ELF-1 (cell line): ENCODE measurements at regions not wholly inside any gene's neighbourhood (a gene's known extent, or its start where the extent isn't known, plus 50 kb on each side); places are given as distances from the start of the nearest gene placed in this dataset.
A peak's percentile ranks its signal among the peaks of the same experiment; 100 is the strongest.
"Not testable (repeated sequence)": the region's sequence is repeated elsewhere in the genome, so short reads cannot be mapped to it uniquely, and the experiment has no call there.

Experiments used
- DNase-seq: peaks from one replicate; pipeline ENCODE4 v3.0.0-alpha.2; 2016; ENCODE audit warnings: low read depth, low spot score

GRCh38 chr4:126661194-126661593 lies 971.6 kb upstream of the INTU start:
- no peak for DNase-seq

GRCh38 chr4:126664839-126665238 lies 967.9 kb upstream of the INTU start:
- DNase-seq, result no peak

- not testable (repeated sequence) for DNase-seq
These were observed 962.7 kb upstream of the INTU start for GRCh38 chr4:126670038-126670437.

GRCh38 chr4:126678618-126679017 lies 954.1 kb upstream of the INTU start:
- DNase-seq, result no peak

- DNase-seq, result no peak
These were observed 953.5 kb upstream of the INTU start for GRCh38 chr4:126679303-126679702.

GRCh38 chr4:126682250-126682649 lies 950.5 kb upstream of the INTU start:
- no peak for DNase-seq

- no peak for DNase-seq
These were observed 946.3 kb upstream of the INTU start for GRCh38 chr4:126686491-126686890.

GRCh38 chr4:126687655-126688358 lies 945.0 kb upstream of the INTU start:
- DNase-seq, result no peak

- DNase-seq, result no peak
These were observed 941.0 kb upstream of the INTU start for GRCh38 chr4:126691797-126692196.

- DNase-seq, result no peak
These were observed 935.0 kb upstream of the INTU start for GRCh38 chr4:126697748-126698147.

GRCh38 chr4:126698224-126698623 lies 934.5 kb upstream of the INTU start:
- no peak for DNase-seq

GRCh38 chr4:126701756-126702155 lies 931.0 kb upstream of the INTU start:
- no peak for DNase-seq

GRCh38 chr4:126702747-126703146 lies 930.0 kb upstream of the INTU start:
- DNase-seq, result no peak

GRCh38 chr4:126705266-126705665 lies 927.5 kb upstream of the INTU start:
- no peak for DNase-seq

GRCh38 chr4:126708716-126709115 lies 924.0 kb upstream of the INTU start:
- no peak for DNase-seq

GRCh38 chr4:126710935-126711334 lies 921.8 kb upstream of the INTU start:
- no peak for DNase-seq

- DNase-seq, result peak; percentile 12
These were observed 917.7 kb upstream of the INTU start for GRCh38 chr4:126715067-126715466.

- DNase-seq, result peak; percentile 13
These were observed 917.1 kb upstream of the INTU start for GRCh38 chr4:126715681-126716080.

- no peak for DNase-seq
These were observed 914.6 kb upstream of the INTU start for GRCh38 chr4:126718136-126718535.

GRCh38 chr4:126719852-126720251 lies 912.9 kb upstream of the INTU start:
- no peak for DNase-seq

GRCh38 chr4:126725906-126726305 lies 906.9 kb upstream of the INTU start:
- DNase-seq, result no peak

GRCh38 chr4:126727461-126727860 lies 905.3 kb upstream of the INTU start:
- no peak for DNase-seq

GRCh38 chr4:126731062-126731461 lies 901.7 kb upstream of the INTU start:
- no peak for DNase-seq

- DNase-seq, result no peak
These were observed 899.5 kb upstream of the INTU start for GRCh38 chr4:126733301-126733700.
